NB4 (cell line): ENCODE measurements at regions not wholly inside any gene's neighbourhood (a gene's known extent, or its start where the extent isn't known, plus 50 kb on each side); places are given as distances from the start of the nearest gene placed in this dataset.

Experiments
- CTCF ChIP-seq: IDR thresholded peaks from one replicate; pipeline ENCODE4 v1.5.1; 2012; ENCODE audit warnings: low read depth, low read length
- MYC ChIP-seq: IDR thresholded peaks from 2 replicates; pipeline ENCODE4 v1.6.1; 2011; ENCODE audit warnings: low read depth, low read length
- POLR2A ChIP-seq: IDR thresholded peaks from 2 replicates; pipeline ENCODE4 v1.6.1; 2011; ENCODE audit warnings: mild to moderate bottlenecking; ENCODE audit not compliant: insufficient read length; ENCODE audit errors: extremely low read depth
- TF ChIP-seq, protein P1 (sequence below): IDR thresholded peaks from 2 replicates; pipeline ENCODE4 v1.6.1; 2011; ENCODE audit warnings: low read depth, low read length

DNA sequence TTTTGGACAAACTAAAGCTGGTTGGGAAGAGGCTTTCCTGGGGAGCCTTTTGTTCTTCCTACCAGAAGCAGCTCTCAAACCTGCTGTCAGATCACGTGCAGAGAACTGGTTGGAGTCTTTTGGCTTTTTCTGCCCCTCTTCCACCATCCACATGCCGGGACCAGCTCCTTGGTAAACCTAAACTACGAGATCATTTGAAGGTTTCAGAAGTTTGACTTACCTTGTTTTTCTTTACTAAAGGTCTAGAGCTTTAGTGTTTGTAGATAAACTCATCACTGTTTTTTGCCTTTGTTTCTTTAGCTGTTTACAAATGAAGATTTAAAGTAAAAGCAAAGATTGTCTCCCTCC lies 113.4 kb downstream of the HLX start:
- no peak for TF ChIP-seq POLR2A
- no peak for TF ChIP-seq CTCF
- no peak for TF ChIP-seq MYC
- TF ChIP-seq, protein P1, sequence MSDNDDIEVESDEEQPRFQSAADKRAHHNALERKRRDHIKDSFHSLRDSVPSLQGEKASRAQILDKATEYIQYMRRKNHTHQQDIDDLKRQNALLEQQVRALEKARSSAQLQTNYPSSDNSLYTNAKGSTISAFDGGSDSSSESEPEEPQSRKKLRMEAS = no peak
